Cardiac muscle cell (in vitro differentiated cells and primary cell): ENCODE measurements at regions not wholly inside any gene's neighbourhood (a gene's known extent, or its start where the extent isn't known, plus 50 kb on each side); places are given as distances from the start of the nearest gene placed in this dataset.
A peak's percentile ranks its signal among the peaks of the same experiment; 100 is the strongest.
"Not testable (repeated sequence)": the region's sequence is repeated elsewhere in the genome, so short reads cannot be mapped to it uniquely, and the experiment has no call there.

Source experiments
- DNase-seq, 2 donors: peaks; one replicate each; pipeline versions ENCODE4 v3.0.0 to v3.0.0-alpha.2; 2010 to 2017; ENCODE audit warnings: low read depth in 1 of 2, low spot score in 1 of 2
- H3K27ac ChIP-seq: fragments of 200-600 bp; sonication (generic); 2 replicates; pipeline ENCODE4 v1.5.1; 2016
- H3K27me3 ChIP-seq: fragments of 200-600 bp; sonication (generic); 2 replicates; pipeline ENCODE4 v1.6.0; 2016; ENCODE audit warnings: control low read depth
- H3K36me3 ChIP-seq: fragments of 200-600 bp; sonication (generic); 2 replicates; pipeline ENCODE4 v1.5.1; 2016; ENCODE audit warnings: control low read depth
- H3K4me1 ChIP-seq: fragments of 200-600 bp; sonication (generic); 2 replicates; pipeline ENCODE4 v1.8.1; 2017; ENCODE audit warnings: low read depth, mild to moderate bottlenecking, mixed run types
- H3K4me3 ChIP-seq: fragments of 200-600 bp; sonication (generic); 2 replicates; pipeline ENCODE4 v1.5.1; 2016; ENCODE audit warnings: mild to moderate bottlenecking
- H3K9me3 ChIP-seq: fragments of 200-600 bp; sonication (generic); 2 replicates; pipeline ENCODE4 v1.5.1; 2017; ENCODE audit warnings: low read depth, mild to moderate bottlenecking, control low read depth
- TF ChIP-seq, protein P1 (sequence below): IDR thresholded peaks from 2 replicates; pipeline ENCODE4 v1.5.1; 2012; ENCODE audit warnings: low read depth, mild to moderate bottlenecking, low read length

- Histone ChIP-seq H3K4me1 (no peaks in the 10 kb centered on the region), H3K4me3 (no peak overlapping the region), H3K36me3 (no peaks in the 10 kb centered on the region), H3K27ac (no peak overlapping the region), H3K27me3 (no peaks in the 10 kb centered on the region), H3K9me3 (no peaks in the 10 kb centered on the region)
- TF ChIP-seq, protein P1, sequence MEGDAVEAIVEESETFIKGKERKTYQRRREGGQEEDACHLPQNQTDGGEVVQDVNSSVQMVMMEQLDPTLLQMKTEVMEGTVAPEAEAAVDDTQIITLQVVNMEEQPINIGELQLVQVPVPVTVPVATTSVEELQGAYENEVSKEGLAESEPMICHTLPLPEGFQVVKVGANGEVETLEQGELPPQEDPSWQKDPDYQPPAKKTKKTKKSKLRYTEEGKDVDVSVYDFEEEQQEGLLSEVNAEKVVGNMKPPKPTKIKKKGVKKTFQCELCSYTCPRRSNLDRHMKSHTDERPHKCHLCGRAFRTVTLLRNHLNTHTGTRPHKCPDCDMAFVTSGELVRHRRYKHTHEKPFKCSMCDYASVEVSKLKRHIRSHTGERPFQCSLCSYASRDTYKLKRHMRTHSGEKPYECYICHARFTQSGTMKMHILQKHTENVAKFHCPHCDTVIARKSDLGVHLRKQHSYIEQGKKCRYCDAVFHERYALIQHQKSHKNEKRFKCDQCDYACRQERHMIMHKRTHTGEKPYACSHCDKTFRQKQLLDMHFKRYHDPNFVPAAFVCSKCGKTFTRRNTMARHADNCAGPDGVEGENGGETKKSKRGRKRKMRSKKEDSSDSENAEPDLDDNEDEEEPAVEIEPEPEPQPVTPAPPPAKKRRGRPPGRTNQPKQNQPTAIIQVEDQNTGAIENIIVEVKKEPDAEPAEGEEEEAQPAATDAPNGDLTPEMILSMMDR, result no peak
- DNase-seq, result no peak
Observed at GRCh38 chr3:6467186-6467585, 393.7 kb upstream of the GRM7 start.

GRCh38 chr3:6468589-6468988 is 392.3 kb upstream of the GRM7 start:
- TF ChIP-seq, protein P1, result no peak
- Histone ChIP-seq H3K27ac (no peak overlapping the region), H3K27me3 (no peaks in the 10 kb centered on the region), H3K4me3 (no peak overlapping the region), H3K36me3 (no peaks in the 10 kb centered on the region), H3K9me3 (no peaks in the 10 kb centered on the region), H3K4me1 (no peaks in the 10 kb centered on the region)
- no peak for DNase-seq

- no peak for DNase-seq
- TF ChIP-seq, protein P1, result no peak
Observed at GRCh38 chr3:6471744-6472143, 389.2 kb upstream of the GRM7 start.

DNA sequence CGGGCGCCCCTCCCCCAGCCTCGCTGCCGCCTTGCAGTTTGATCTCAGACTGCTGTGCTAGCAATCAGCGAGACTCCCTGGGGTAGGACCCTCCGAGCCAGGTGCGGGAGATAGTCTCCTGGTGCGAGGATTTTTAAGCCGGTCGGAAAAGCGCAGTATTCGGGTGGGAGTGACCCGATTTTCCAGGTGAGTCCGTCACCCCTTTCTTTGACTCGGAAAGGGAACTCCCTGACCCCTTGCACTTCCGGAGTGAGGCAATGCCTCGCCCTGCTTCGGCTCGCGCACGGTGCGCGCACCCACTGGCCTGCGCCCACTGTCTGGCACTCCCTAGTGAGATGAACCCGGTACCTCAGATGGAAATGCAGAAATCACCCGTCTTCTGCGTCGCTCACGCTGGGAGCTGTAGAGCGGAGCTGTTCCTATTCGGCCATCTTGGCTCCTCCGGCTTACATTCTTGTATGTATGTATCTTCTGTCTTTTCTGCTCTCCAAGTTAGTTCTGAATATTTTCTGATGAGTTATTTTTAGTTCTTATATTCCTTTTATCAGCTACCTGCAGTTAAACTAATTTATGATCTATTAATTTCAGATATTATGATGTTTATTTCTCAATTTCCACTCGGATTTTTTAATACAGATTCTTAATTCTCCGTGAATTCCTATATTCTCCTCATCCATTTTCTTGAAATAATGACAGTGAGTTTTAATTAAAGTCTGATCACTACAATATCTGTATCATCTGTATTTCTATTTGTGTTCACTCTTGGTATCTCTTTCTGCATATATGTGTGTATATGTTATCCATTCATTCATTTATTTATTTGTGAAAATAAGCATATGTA is 370.2 kb upstream of the GRM7 start:
- peak overlapping the region; percentile 13 for H3K4me3 ChIP-seq
- H3K27ac ChIP-seq, H3K9me3 ChIP-seq, H3K36me3 ChIP-seq, H3K4me1 ChIP-seq, H3K27me3 ChIP-seq, DNase-seq: not testable (repeated sequence)

More at GRCh38 chr3:6471744-6472143, 389.2 kb upstream of the GRM7 start:
- H3K36me3 ChIP-seq, result no peaks in the 10 kb centered on the region
- H3K9me3 ChIP-seq, result no peaks in the 10 kb centered on the region
- no peak overlapping the region for H3K4me3 ChIP-seq
- no peaks in the 10 kb centered on the region for H3K4me1 ChIP-seq
- no peak overlapping the region for H3K27ac ChIP-seq
- H3K27me3 ChIP-seq, result no peaks in the 10 kb centered on the region

- H3K4me3 ChIP-seq, result peak overlapping the region; percentile 5
- H3K4me1 ChIP-seq, result no peaks in the 10 kb centered on the region
- DNase-seq, result no peak
- TF ChIP-seq, protein P1, result no peak
- H3K9me3 ChIP-seq, result no peaks in the 10 kb centered on the region
- no peaks in the 10 kb centered on the region for H3K27me3 ChIP-seq
- H3K27ac ChIP-seq, result no peak overlapping the region
- no peaks in the 10 kb centered on the region for H3K36me3 ChIP-seq
Observed at GRCh38 chr3:6491768-6492167, 369.1 kb upstream of the GRM7 start.

DNA sequence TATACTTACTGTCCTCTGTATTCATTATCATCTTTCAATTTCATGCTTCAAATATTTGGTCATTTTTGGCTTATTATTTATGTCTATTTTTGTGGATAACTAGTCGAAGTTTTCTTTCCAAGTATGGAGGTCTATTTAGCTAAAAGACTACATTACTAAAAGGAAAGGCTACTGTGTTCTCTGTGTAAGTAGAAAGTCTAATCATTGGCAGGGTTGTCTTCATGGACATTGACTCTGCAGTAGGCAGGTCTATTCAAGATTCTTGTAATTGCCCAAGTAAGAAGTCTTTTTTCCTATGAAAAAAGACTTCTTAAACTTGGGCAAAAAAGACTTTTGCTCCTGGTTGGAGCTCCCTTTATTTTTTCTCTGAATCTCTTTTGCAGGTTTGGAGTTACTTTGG is 368.6 kb upstream of the GRM7 start:
- no peaks in the 10 kb centered on the region for H3K4me1 ChIP-seq
- H3K27ac ChIP-seq, result no peak overlapping the region
- DNase-seq, result no peak
- no peaks in the 10 kb centered on the region for H3K36me3 ChIP-seq
- TF ChIP-seq, protein P1, result no peak
- H3K9me3 ChIP-seq, result no peaks in the 10 kb centered on the region
- no peak overlapping the region for H3K4me3 ChIP-seq
- H3K27me3 ChIP-seq, result no peaks in the 10 kb centered on the region

- H3K36me3 ChIP-seq, H3K27ac ChIP-seq, H3K4me3 ChIP-seq, DNase-seq, H3K27me3 ChIP-seq, H3K9me3 ChIP-seq, H3K4me1 ChIP-seq: not testable (repeated sequence)
Observed at GRCh38 chr3:6498944-6499343, 362.0 kb upstream of the GRM7 start.
